GM23338 (cell line): ENCODE measurements at regions not wholly inside any gene's neighbourhood (a gene's known extent, or its start where the extent isn't known, plus 50 kb on each side); places are given as distances from the start of the nearest gene placed in this dataset.

ENCODE experiments used
- CREB1 ChIP-seq: fragments of 250-450 bp; sonication (Bioruptor Pico); IDR thresholded peaks from 2 replicates; pipeline ENCODE4 v1.5.0; 2020; ENCODE audit warnings: low read depth, mild to moderate bottlenecking, moderate library complexity
- CTCF ChIP-seq, 2 experiments: fragments of 200-600 bp in 1 of 2; sonication (generic) in 1 of 2; conservative IDR thresholded peaks; 2 replicates each; pipeline versions ENCODE4 v1.5.1 to v1.6.1; 2016 to 2017; ENCODE audit warnings: antibody characterized with exemption in 2 of 2, low read depth in 2 of 2, mild to moderate bottlenecking in 2 of 2, moderate library complexity in 1 of 2
- EZH2 ChIP-seq: fragments of 200-600 bp; sonication (generic); IDR thresholded peaks from one replicate; pipeline ENCODE4 v1.8.0; 2017; ENCODE audit warnings: antibody characterized with exemption, mild to moderate bottlenecking, low read depth; ENCODE audit not compliant: unreplicated experiment
- EZH2phosphoT487 ChIP-seq: fragments of 200-600 bp; sonication (generic); IDR thresholded peaks from one replicate; pipeline ENCODE4 v1.8.1; 2018; ENCODE audit warnings: antibody characterized with exemption; ENCODE audit not compliant: unreplicated experiment
- REST ChIP-seq: IDR thresholded peaks from one replicate; pipeline ENCODE4 v1.6.1; 2018; ENCODE audit warnings: antibody characterized with exemption; ENCODE audit not compliant: unreplicated experiment
- ZNF114 ChIP-seq: fragments of 250-450 bp; sonication (Bioruptor Pico); IDR thresholded peaks from 2 replicates; pipeline ENCODE4 v1.5.0; 2020; ENCODE audit warnings: mild to moderate bottlenecking, moderate library complexity

GRCh38 chr12:77477907-77478533 is 352.7 kb upstream of the NAV3 start:
- TF ChIP-seq CTCF (conservative IDR thresholded peaks at IDR 0.05; ENCODE audit: low read depth in 2 of 2) (no peak), EZH2phosphoT487 (no peak), REST (no peak), CREB1 (CRISPR knock-in tag) (no peak), EZH2 (no peak), ZNF114 (CRISPR knock-in tag) (no peak)
